A673 (cell line): ENCODE measurements at regions not wholly inside any gene's neighbourhood (a gene's known extent, or its start where the extent isn't known, plus 50 kb on each side); places are given as distances from the start of the nearest gene placed in this dataset.

ENCODE experiments used
- EZH2 ChIP-seq: fragments of 200-600 bp; sonication (generic); IDR thresholded peaks from 2 replicates; pipeline ENCODE4 v1.6.1; 2017; ENCODE audit warnings: borderline replicate concordance, low read depth, mild to moderate bottlenecking, mixed read lengths, antibody characterized with exemption, low read length; ENCODE audit not compliant: poor library complexity, severe bottlenecking
- TF ChIP-seq, protein P1 (sequence below): fragments of 300-800, 200-600 bp; sonication (generic); conservative IDR thresholded peaks from 2 replicates; pipeline ENCODE4 v1.5.1; 2017; ENCODE audit warnings: low read depth, mild to moderate bottlenecking, antibody characterized with exemption, low read length, moderate library complexity, mixed read lengths

DNA sequence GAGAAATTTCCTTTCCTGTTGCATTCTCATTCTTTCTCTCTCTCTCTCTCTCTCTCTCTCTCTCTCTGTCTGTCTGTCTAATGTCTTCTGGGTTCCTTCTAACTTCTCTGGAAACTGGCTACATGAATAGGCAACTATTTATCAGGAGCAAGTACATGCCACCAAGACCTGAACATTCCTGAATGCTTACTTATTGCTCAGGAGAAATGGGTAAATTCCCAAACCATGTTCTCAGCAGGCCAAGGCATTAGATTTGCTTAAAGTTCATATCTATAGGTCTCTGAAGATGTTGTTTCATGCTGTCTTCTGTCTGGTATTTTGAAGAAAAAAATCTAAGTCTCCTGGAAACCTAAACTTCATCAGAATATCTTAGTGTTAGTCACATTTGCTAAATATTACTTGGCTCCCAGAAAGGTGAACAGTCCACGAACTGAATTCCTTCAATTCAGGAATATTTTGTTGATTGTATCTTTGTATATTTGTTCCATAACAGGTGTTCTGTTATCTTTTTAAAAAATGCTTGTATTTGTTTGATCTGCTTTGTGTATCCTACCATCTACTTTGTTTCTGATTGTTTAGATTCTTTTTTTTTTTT, 77.2 kb upstream of the FIGN start:
- TF ChIP-seq, protein P1, sequence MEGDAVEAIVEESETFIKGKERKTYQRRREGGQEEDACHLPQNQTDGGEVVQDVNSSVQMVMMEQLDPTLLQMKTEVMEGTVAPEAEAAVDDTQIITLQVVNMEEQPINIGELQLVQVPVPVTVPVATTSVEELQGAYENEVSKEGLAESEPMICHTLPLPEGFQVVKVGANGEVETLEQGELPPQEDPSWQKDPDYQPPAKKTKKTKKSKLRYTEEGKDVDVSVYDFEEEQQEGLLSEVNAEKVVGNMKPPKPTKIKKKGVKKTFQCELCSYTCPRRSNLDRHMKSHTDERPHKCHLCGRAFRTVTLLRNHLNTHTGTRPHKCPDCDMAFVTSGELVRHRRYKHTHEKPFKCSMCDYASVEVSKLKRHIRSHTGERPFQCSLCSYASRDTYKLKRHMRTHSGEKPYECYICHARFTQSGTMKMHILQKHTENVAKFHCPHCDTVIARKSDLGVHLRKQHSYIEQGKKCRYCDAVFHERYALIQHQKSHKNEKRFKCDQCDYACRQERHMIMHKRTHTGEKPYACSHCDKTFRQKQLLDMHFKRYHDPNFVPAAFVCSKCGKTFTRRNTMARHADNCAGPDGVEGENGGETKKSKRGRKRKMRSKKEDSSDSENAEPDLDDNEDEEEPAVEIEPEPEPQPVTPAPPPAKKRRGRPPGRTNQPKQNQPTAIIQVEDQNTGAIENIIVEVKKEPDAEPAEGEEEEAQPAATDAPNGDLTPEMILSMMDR = no peak
- no peak for TF ChIP-seq EZH2
